ENCODE measurements at regions not wholly inside any gene's neighbourhood (a gene's known extent, or its start where the extent isn't known, plus 50 kb on each side); places are given as distances from the start of the nearest gene placed in this dataset.

GRCh38 chr1:170402476-170403311 is 129.3 kb upstream of the GORAB start:
- no peak for TF ChIP-seq CTCF (IDR thresholded peaks at IDR 0.05; ENCODE audit: insufficient read depth, low read length)
- DNase-seq (ENCODE audit: low read depth), result peak; percentile 73
- no peak overlapping the region for H3K4me3 ChIP-seq (ENCODE audit: low read depth, low read length)

GRCh38 chr1:170407138-170407537 is 124.8 kb upstream of the GORAB start:
- TF ChIP-seq CTCF (IDR thresholded peaks at IDR 0.05; ENCODE audit: insufficient read depth, low read length), result no peak
- DNase-seq (ENCODE audit: low read depth), result peak; percentile 43
- H3K4me3 ChIP-seq (ENCODE audit: low read depth, low read length), result no peak overlapping the region

- no peak overlapping the region for H3K4me3 ChIP-seq (ENCODE audit: low read depth, low read length)
- DNase-seq (ENCODE audit: low read depth), result peak; percentile 35
- no peak for TF ChIP-seq CTCF (IDR thresholded peaks at IDR 0.05; ENCODE audit: insufficient read depth, low read length)
These were observed 124.4 kb upstream of the GORAB start for GRCh38 chr1:170407581-170407980.

- no peak for TF ChIP-seq CTCF (IDR thresholded peaks at IDR 0.05; ENCODE audit: insufficient read depth, low read length)
- DNase-seq (ENCODE audit: low read depth), result peak; percentile 95
- no peak overlapping the region for H3K4me3 ChIP-seq (ENCODE audit: low read depth, low read length)
These were observed 121.4 kb upstream of the GORAB start for GRCh38 chr1:170410401-170411166.

- no peak overlapping the region for H3K4me3 ChIP-seq (ENCODE audit: low read depth, low read length)
- peak; percentile 84 for DNase-seq (ENCODE audit: low read depth)
- no peak for TF ChIP-seq CTCF (IDR thresholded peaks at IDR 0.05; ENCODE audit: insufficient read depth, low read length)
These were observed 116.8 kb upstream of the GORAB start for GRCh38 chr1:170414989-170415709.

DNA sequence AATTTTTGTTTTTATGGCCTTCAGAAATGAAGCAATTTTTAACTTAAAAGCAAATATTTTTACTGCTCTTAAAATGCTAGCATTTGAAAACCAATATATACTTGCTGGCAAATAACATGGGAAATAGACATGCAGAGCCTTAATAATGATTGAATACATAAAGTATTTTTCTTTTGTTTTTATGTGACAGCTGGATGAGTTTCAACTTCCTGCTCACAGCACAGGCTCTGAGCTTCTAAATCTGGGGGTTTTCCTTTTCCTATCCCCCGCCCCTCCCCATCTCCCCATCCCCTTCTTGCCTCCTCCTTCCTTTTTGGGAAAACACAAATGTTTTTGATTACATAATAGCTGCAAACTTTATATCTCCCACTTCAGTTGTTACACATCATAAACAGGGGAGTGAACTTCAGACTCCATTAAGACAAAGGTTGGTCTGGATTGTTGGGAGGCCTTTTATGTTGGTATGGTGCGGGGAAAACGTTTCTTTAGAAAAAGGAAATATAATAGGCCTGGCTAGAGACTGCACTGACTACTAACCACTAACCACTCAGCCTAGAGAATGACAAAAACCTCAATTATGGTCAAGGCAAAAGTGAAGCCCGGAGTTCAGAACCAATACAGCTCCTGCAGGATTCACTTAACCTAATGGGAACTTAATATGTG is 116.1 kb upstream of the GORAB start:
- no peak overlapping the region for H3K4me3 ChIP-seq (ENCODE audit: low read depth, low read length)
- TF ChIP-seq CTCF (IDR thresholded peaks at IDR 0.05; ENCODE audit: insufficient read depth, low read length), result no peak
- DNase-seq (ENCODE audit: low read depth), result peak; percentile 37

Data from fibroblast of the aortic adventitia (primary cell).